ENCODE measurements at regions not wholly inside any gene's neighbourhood (a gene's known extent, or its start where the extent isn't known, plus 50 kb on each side); places are given as distances from the start of the nearest gene placed in this dataset.

GRCh38 chr3:116946376-116946775 lies 236.8 kb downstream of the TUSC7 start:
- Histone ChIP-seq H2AFZ (ENCODE audit: low read length) (no peak overlapping the region), H3K9ac (ENCODE audit: low read length) (no peak overlapping the region), H3K27ac (ENCODE audit: low read length) (no peak overlapping the region), H3K79me2 (ENCODE audit: low read length) (no peaks in the 10 kb centered on the region), H3K27me3 (ENCODE audit: low read length) (no peaks in the 10 kb centered on the region), H3K36me3 (ENCODE audit: low read depth, low read length) (no peaks in the 10 kb centered on the region), H3K9me3 (ENCODE audit: low read length) (no peaks in the 10 kb centered on the region), H3F3A (ENCODE audit: low read length, unreplicated experiment) (no peaks in the 10 kb centered on the region), H3K4me2 (ENCODE audit: low read length) (no peak overlapping the region), H3K9me2 (replicated peaks; ENCODE audit: low read length) (no peaks in the 10 kb centered on the region), H3K4me3 (ENCODE audit: low read length) (no peak overlapping the region), H4K20me1 (ENCODE audit: low read length) (no peaks in the 10 kb centered on the region), H3K4me1 (ENCODE audit: insufficient read depth, low read length) (no peaks in the 10 kb centered on the region)
- DNase-seq (no peak), ATAC-seq (no peak)
- intact Hi-C loops (cut with micrococcal nuclease): no loop called here
- TF ChIP-seq EZH2phosphoT487 (IDR thresholded peaks at IDR 0.05; ENCODE audit: borderline replicate concordance, low read length) (no peak), CTCF (conservative IDR thresholded peaks at IDR 0.05; ENCODE audit: low read depth, low read length) (no peak), EZH2 (IDR thresholded peaks at IDR 0.05; ENCODE audit: low read length, unreplicated experiment) (no peak)
- BruUV-seq (replicated peaks): no TSS peak
- ChIA-PET POLR2A (ENCODE audit: unreplicated experiment) (no interaction called here), CTCF (no interaction called here)

- no peaks in the 10 kb centered on the region for H3F3A ChIP-seq (ENCODE audit: low read length, unreplicated experiment)
- no peak overlapping the region for H3K9ac ChIP-seq (ENCODE audit: low read length)
- POLR2A ChIA-PET (ENCODE audit: unreplicated experiment): no interaction called here
- no peaks in the 10 kb centered on the region for H3K36me3 ChIP-seq (ENCODE audit: low read depth, low read length)
- no TSS peak for BruUV-seq (replicated peaks)
- CTCF ChIA-PET: no interaction called here
- H3K27me3 ChIP-seq (ENCODE audit: low read length): no peaks in the 10 kb centered on the region
- no peak overlapping the region for H3K4me3 ChIP-seq (ENCODE audit: low read length)
- TF ChIP-seq EZH2phosphoT487 (IDR thresholded peaks at IDR 0.05; ENCODE audit: borderline replicate concordance, low read length) (no peak), CTCF (conservative IDR thresholded peaks at IDR 0.05; ENCODE audit: low read depth, low read length) (no peak), EZH2 (IDR thresholded peaks at IDR 0.05; ENCODE audit: low read length, unreplicated experiment) (no peak)
- no peaks in the 10 kb centered on the region for H3K9me3 ChIP-seq (ENCODE audit: low read length)
- ATAC-seq (no peak), DNase-seq (no peak)
- no peak overlapping the region for H2AFZ ChIP-seq (ENCODE audit: low read length)
- intact Hi-C loops (cut with micrococcal nuclease): no loop called here
- no peaks in the 10 kb centered on the region for H4K20me1 ChIP-seq (ENCODE audit: low read length)
- no peaks in the 10 kb centered on the region for H3K9me2 ChIP-seq (replicated peaks; ENCODE audit: low read length)
- H3K79me2 ChIP-seq (ENCODE audit: low read length): no peaks in the 10 kb centered on the region
- no peak overlapping the region for H3K4me2 ChIP-seq (ENCODE audit: low read length)
- no peak overlapping the region for H3K27ac ChIP-seq (ENCODE audit: low read length)
- no peaks in the 10 kb centered on the region for H3K4me1 ChIP-seq (ENCODE audit: insufficient read depth, low read length)
Measured at GRCh38 chr3:116947148-116947547, 237.6 kb downstream of the TUSC7 start.

- ATAC-seq: no peak
- H3K4me3 ChIP-seq (ENCODE audit: low read length): no peak overlapping the region
- H3K36me3 ChIP-seq (ENCODE audit: low read depth, low read length): no peaks in the 10 kb centered on the region
- no peaks in the 10 kb centered on the region for H3K4me1 ChIP-seq (ENCODE audit: insufficient read depth, low read length)
- no TSS peak for BruUV-seq (replicated peaks)
- H3K27me3 ChIP-seq (ENCODE audit: low read length): no peaks in the 10 kb centered on the region
- H3K9me3 ChIP-seq (ENCODE audit: low read length): no peaks in the 10 kb centered on the region
- POLR2A ChIA-PET (ENCODE audit: unreplicated experiment): no interaction called here
- no peak for DNase-seq
- H3K9me2 ChIP-seq (replicated peaks; ENCODE audit: low read length): no peaks in the 10 kb centered on the region
- TF ChIP-seq EZH2phosphoT487 (IDR thresholded peaks at IDR 0.05; ENCODE audit: borderline replicate concordance, low read length): no peak
- TF ChIP-seq EZH2 (IDR thresholded peaks at IDR 0.05; ENCODE audit: low read length, unreplicated experiment): no peak
- TF ChIP-seq CTCF (conservative IDR thresholded peaks at IDR 0.05; ENCODE audit: low read depth, low read length): no peak
- H3F3A ChIP-seq (ENCODE audit: low read length, unreplicated experiment): no peaks in the 10 kb centered on the region
- H3K4me2 ChIP-seq (ENCODE audit: low read length): no peak overlapping the region
- no peak overlapping the region for H3K9ac ChIP-seq (ENCODE audit: low read length)
- no peaks in the 10 kb centered on the region for H4K20me1 ChIP-seq (ENCODE audit: low read length)
- CTCF ChIA-PET: no interaction called here
- intact Hi-C loops (cut with micrococcal nuclease): no loop called here
- no peaks in the 10 kb centered on the region for H3K79me2 ChIP-seq (ENCODE audit: low read length)
- no peak overlapping the region for H2AFZ ChIP-seq (ENCODE audit: low read length)
- H3K27ac ChIP-seq (ENCODE audit: low read length): no peak overlapping the region
Measured at GRCh38 chr3:116947809-116948208, 238.2 kb downstream of the TUSC7 start.

All from PC-3 (cell line).